ENCODE measurements at regions not wholly inside any gene's neighbourhood (a gene's known extent, or its start where the extent isn't known, plus 50 kb on each side); places are given as distances from the start of the nearest gene placed in this dataset.

- no peak for TF ChIP-seq CREB1 (IDR thresholded peaks at IDR 0.05; ENCODE audit: low read depth)
- no peak for TF ChIP-seq EP300 (IDR thresholded peaks at IDR 0.05; ENCODE audit: borderline replicate concordance)
- no peak for TF ChIP-seq REST (IDR thresholded peaks at IDR 0.05; ENCODE audit: low read depth)
- no peak for TF ChIP-seq ZBTB7A (IDR thresholded peaks at IDR 0.05; ENCODE audit: low read depth)
- TF ChIP-seq TCF12 (IDR thresholded peaks at IDR 0.05; ENCODE audit: low read depth), result no peak
- TF ChIP-seq, protein P1, sequence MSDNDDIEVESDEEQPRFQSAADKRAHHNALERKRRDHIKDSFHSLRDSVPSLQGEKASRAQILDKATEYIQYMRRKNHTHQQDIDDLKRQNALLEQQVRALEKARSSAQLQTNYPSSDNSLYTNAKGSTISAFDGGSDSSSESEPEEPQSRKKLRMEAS (IDR thresholded peaks at IDR 0.05), result no peak
- no peak for TF ChIP-seq CEBPB (IDR thresholded peaks at IDR 0.05)
Observed at GRCh38 chr9:665296-665695, 176.2 kb upstream of the DMRT1 start.
